B cell (primary cell): ENCODE measurements at regions not wholly inside any gene's neighbourhood (a gene's known extent, or its start where the extent isn't known, plus 50 kb on each side); places are given as distances from the start of the nearest gene placed in this dataset.

Experiments
- ATAC-seq: fragments of 200-7000 bp; cut with Tn5 transposase; one replicate; pipeline ENCODE4 v1.10.0; 2021; ENCODE audit warnings: low read depth, mild to moderate bottlenecking, moderate number of reproducible peaks, moderate library complexity
- CTCF ChIA-PET: fragments of 350-600 bp; sonication (Branson Sonifier 250); formaldehyde crosslinking; loops from one replicate; lab custom pipeline; 2021; ENCODE audit warnings: antibody characterized with exemption, inconsistent platforms; lab: Charles Lee
- POLR2A ChIA-PET: fragments of 350-600 bp; sonication (Branson Sonifier 250); formaldehyde crosslinking; loops from one replicate; lab custom pipeline; 2021; ENCODE audit warnings: antibody characterized with exemption; lab: Charles Lee
- DNase-seq: peaks from one replicate; pipeline ENCODE4 v3.0.0; 2013
- H2AFZ ChIP-seq: 2 replicates; pipeline ENCODE4 v1.6.1; 2012; ENCODE audit warnings: mild to moderate bottlenecking, low read depth, low read length; ENCODE audit not compliant: insufficient read depth, poor library complexity, severe bottlenecking
- H3K27ac ChIP-seq, 2 donors: 1 replicate in 1 of 2; 2 replicates in 1 of 2; pipeline ENCODE4 v1.5.1; 2012 to 2013; ENCODE audit warnings: low read length in 2 of 2, mild to moderate bottlenecking in 2 of 2, moderate library complexity in 1 of 2
- H3K27me3 ChIP-seq, 4 experiments: fragments of 200-600 bp in 1 of 4; sonication (generic) in 1 of 4; replicated peaks in 1 of 4; 1 replicate in 2 of 4; 2 replicates in 2 of 4; pipeline versions ENCODE4 v1.6.1 to v1.7.0; 2013 to 2016; ENCODE audit warnings: low read length in 3 of 4, mild to moderate bottlenecking in 2 of 4, mixed read lengths in 1 of 4, moderate library complexity in 1 of 4; ENCODE audit not compliant: insufficient read depth in 4 of 4, control insufficient read depth in 3 of 4; ENCODE audit errors: control extremely low read depth in 1 of 4
- H3K36me3 ChIP-seq, 2 experiments: replicated peaks in 1 of 2; 1 replicate in 1 of 2; 2 replicates in 1 of 2; pipeline versions ENCODE4 v1.6.1 to v1.7.1; 2013; ENCODE audit warnings: low read length in 1 of 2; ENCODE audit not compliant: insufficient read depth in 2 of 2, control insufficient read depth in 1 of 2; ENCODE audit errors: control extremely low read depth in 1 of 2, extremely low read depth in 1 of 2
- H3K4me1 ChIP-seq, 2 donors: fragments of 200-600 bp in 1 of 2; sonication (generic) in 1 of 2; 1 replicate in 1 of 2; 2 replicates in 1 of 2; pipeline versions ENCODE4 v1.5.1 to v1.6.1; 2013 to 2017; ENCODE audit warnings: low read length in 2 of 2; ENCODE audit not compliant: control insufficient read depth in 2 of 2, insufficient read depth in 2 of 2
- H3K4me2 ChIP-seq: replicated peaks from 2 replicates; pipeline ENCODE3; 2012; ENCODE audit warnings: mild to moderate bottlenecking, low read depth, low read length; ENCODE audit not compliant: poor library complexity, severe bottlenecking
- H3K4me3 ChIP-seq, 5 experiments: fragments of 200-600 bp in 1 of 5; sonication (generic) in 1 of 5; 1 replicate in 3 of 5; 2 replicates in 2 of 5; pipeline versions ENCODE4 v1.5.1 to v1.7.0; 2011 to 2016; ENCODE audit warnings: low read length in 4 of 5, mild to moderate bottlenecking in 4 of 5, low read depth in 2 of 5, control low read depth in 1 of 5, moderate library complexity in 1 of 5; ENCODE audit not compliant: insufficient read depth in 1 of 5; ENCODE audit errors: control extremely low read depth in 1 of 5, extremely low read depth in 1 of 5
- H3K79me2 ChIP-seq: fragments of 200-600 bp; sonication (generic); one replicate; pipeline ENCODE4 v1.6.0; 2016; ENCODE audit warnings: low read length; ENCODE audit not compliant: control insufficient read depth, insufficient read depth
- H3K9ac ChIP-seq: fragments of 200-600 bp; sonication (generic); 2 replicates; pipeline ENCODE4 v1.6.1; 2017; ENCODE audit warnings: mild to moderate bottlenecking, low read length, moderate library complexity
- H3K9me3 ChIP-seq, 3 donors: one replicate each; pipeline versions ENCODE4 v1.6.1 to v1.7.1; 2013; ENCODE audit warnings: low read length in 2 of 3; ENCODE audit not compliant: control insufficient read depth in 2 of 3, insufficient read depth in 1 of 3; ENCODE audit errors: control extremely low read depth in 1 of 3
- H4K20me1 ChIP-seq: 2 replicates; pipeline ENCODE4 v1.6.0; 2012; ENCODE audit warnings: mild to moderate bottlenecking, low read length; ENCODE audit not compliant: insufficient read depth, control insufficient read depth, poor library complexity, severe bottlenecking
- H3K27ac Mint-ChIP-seq: one replicate; pipeline ENCODE4 v1.8.0; 2021; ENCODE audit warnings: mixed read lengths
- H3K27me3 Mint-ChIP-seq: one replicate; pipeline ENCODE4 v1.8.0; 2021; ENCODE audit warnings: mixed read lengths
- H3K4me1 Mint-ChIP-seq: one replicate; pipeline ENCODE4 v1.8.0; 2021; ENCODE audit warnings: mixed read lengths
- H3K4me3 Mint-ChIP-seq: one replicate; pipeline ENCODE4 v1.8.0; 2021; ENCODE audit warnings: mixed read lengths
- H3K9me3 Mint-ChIP-seq: one replicate; pipeline ENCODE4 v1.8.0; 2022; ENCODE audit warnings: mixed read lengths; ENCODE audit not compliant: insufficient read depth
- CTCF ChIP-seq: fragments of 200-600 bp; IDR thresholded peaks from one replicate; pipeline ENCODE4 v1.8.0; 2022; ENCODE audit warnings: antibody characterized with exemption, mild to moderate bottlenecking
- EZH2 ChIP-seq: IDR thresholded peaks from 2 replicates; pipeline ENCODE4 v1.6.1; 2012; ENCODE audit warnings: borderline replicate concordance, low read depth, mild to moderate bottlenecking, moderate library complexity, low read length; ENCODE audit not compliant: insufficient read depth, poor library complexity, severe bottlenecking
- WGBS: methylation state at CpG from one replicate; pipeline ENCODE4 v1.1.5; 2013; ENCODE audit warnings: missing lambda C conversion rate; ENCODE audit not compliant: insufficient coverage; 5-methylcytosine and 5-hydroxymethylcytosine counted together
- intact Hi-C: fragments of 100-400 bp; cut with micrococcal nuclease; formaldehyde crosslinking; loops from one replicate; pipeline ENCODE4 v1.10.0; 2022

GRCh38 chr2:235381261-235381912, 112.5 kb upstream of the AGAP1 start:
- Histone ChIP-seq H3K4me1 (no peaks in the 10 kb centered on the region), H2AFZ (no peak overlapping the region), H4K20me1 (no peaks in the 10 kb centered on the region), H3K9me3 (no peaks in the 10 kb centered on the region), H3K79me2 (no peaks in the 10 kb centered on the region), H3K4me2 (no peak overlapping the region), H3K4me3 (no peak overlapping the region), H3K9ac (no peak overlapping the region), H3K36me3 (no peaks in the 10 kb centered on the region), H3K27ac (no peak overlapping the region), H3K27me3 (no peaks in the 10 kb centered on the region)
- Mint-ChIP-seq H3K4me1 (no peaks in the 10 kb centered on the region), H3K27ac (no peak overlapping the region), H3K4me3 (no peak overlapping the region), H3K9me3 (no peaks in the 10 kb centered on the region), H3K27me3 (peaks cover 11% of the 10 kb centered on the region)
- ATAC-seq = no peak
- ChIA-PET POLR2A (no interaction called here), CTCF (no interaction called here)
- TF ChIP-seq EZH2 (no peak), CTCF (no peak)
- DNase-seq = no peak
- no CpG with 5 or more reads among the region's 2 CpGs for WGBS
- intact Hi-C loops = no loop called here

GRCh38 chr2:235382179-235382578, 111.7 kb upstream of the AGAP1 start:
- Histone ChIP-seq H3K9me3 (no peaks in the 10 kb centered on the region), H3K79me2 (no peaks in the 10 kb centered on the region), H3K27me3 (no peaks in the 10 kb centered on the region), H3K27ac (no peak overlapping the region), H2AFZ (no peak overlapping the region), H3K4me1 (no peaks in the 10 kb centered on the region), H3K4me3 (no peak overlapping the region), H3K36me3 (no peaks in the 10 kb centered on the region), H3K4me2 (no peak overlapping the region), H4K20me1 (no peaks in the 10 kb centered on the region), H3K9ac (no peak overlapping the region)
- Mint-ChIP-seq H3K27me3 (peaks cover 11% of the 10 kb centered on the region), H3K4me1 (no peaks in the 10 kb centered on the region), H3K4me3 (no peak overlapping the region), H3K9me3 (no peaks in the 10 kb centered on the region), H3K27ac (no peak overlapping the region)
- 91% methylated on average over 6 of the region's 6 CpGs for WGBS
- ChIA-PET CTCF (interaction anchor here (0.7 kb wide), 1 partner anchor 9 kb away, joined by 3 read pairs; no protein-coding TSS in a partner anchor), POLR2A (no interaction called here)
- intact Hi-C loops = no loop called here
- no peak for DNase-seq
- TF ChIP-seq EZH2 (no peak), CTCF (no peak)
- no peak for ATAC-seq
